ENCODE measurements at regions not wholly inside any gene's neighbourhood (a gene's known extent, or its start where the extent isn't known, plus 50 kb on each side); places are given as distances from the start of the nearest gene placed in this dataset.

GRCh38 chr6:134703206-134703605, 246.7 kb downstream of the ALDH8A1 start:
- TF ChIP-seq, protein P1, sequence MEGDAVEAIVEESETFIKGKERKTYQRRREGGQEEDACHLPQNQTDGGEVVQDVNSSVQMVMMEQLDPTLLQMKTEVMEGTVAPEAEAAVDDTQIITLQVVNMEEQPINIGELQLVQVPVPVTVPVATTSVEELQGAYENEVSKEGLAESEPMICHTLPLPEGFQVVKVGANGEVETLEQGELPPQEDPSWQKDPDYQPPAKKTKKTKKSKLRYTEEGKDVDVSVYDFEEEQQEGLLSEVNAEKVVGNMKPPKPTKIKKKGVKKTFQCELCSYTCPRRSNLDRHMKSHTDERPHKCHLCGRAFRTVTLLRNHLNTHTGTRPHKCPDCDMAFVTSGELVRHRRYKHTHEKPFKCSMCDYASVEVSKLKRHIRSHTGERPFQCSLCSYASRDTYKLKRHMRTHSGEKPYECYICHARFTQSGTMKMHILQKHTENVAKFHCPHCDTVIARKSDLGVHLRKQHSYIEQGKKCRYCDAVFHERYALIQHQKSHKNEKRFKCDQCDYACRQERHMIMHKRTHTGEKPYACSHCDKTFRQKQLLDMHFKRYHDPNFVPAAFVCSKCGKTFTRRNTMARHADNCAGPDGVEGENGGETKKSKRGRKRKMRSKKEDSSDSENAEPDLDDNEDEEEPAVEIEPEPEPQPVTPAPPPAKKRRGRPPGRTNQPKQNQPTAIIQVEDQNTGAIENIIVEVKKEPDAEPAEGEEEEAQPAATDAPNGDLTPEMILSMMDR (IDR thresholded peaks at IDR 0.05; ENCODE audit: low read depth, low read length, missing control alignments) = no peak
- DNase-seq (ENCODE audit: low read depth) = no peak
- no peak overlapping the region for H3K4me3 ChIP-seq (ENCODE audit: low read depth, low read length)
- in situ Hi-C loops (cut with HindIII; ENCODE audit: low sequenced_read_pairs) = no loop called here

- TF ChIP-seq, protein P1 (IDR thresholded peaks at IDR 0.05; ENCODE audit: low read depth, low read length, missing control alignments) = no peak
- H3K4me3 ChIP-seq (ENCODE audit: low read depth, low read length) = no peak overlapping the region
- in situ Hi-C loops (cut with HindIII; ENCODE audit: low sequenced_read_pairs) = no loop called here
- no peak for DNase-seq (ENCODE audit: low read depth)
These were observed 247.6 kb downstream of the ALDH8A1 start for GRCh38 chr6:134702279-134702678.

DNA sequence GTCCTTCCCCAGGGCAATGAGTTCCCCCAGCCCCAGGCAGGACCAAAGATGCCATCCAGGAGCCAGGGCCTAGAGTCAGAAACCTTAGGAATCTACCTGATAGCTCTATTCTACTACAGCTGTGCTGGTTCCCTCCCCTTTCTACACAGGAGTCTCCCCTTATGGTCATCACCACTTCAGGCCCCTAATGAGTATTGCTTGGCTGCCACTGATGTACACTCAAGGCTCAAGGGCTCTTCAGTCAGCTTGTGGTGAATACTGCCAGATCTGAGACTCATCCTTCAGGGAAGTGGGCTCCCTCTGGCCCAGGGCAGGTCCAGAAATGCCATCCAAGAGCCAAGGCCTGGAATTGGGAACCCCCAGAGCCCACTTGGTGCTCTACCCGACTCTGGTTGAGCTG, 248.6 kb downstream of the ALDH8A1 start:
- no peak for DNase-seq (ENCODE audit: low read depth)
- H3K4me3 ChIP-seq (ENCODE audit: low read depth, low read length) = no peak overlapping the region
- in situ Hi-C loops (cut with HindIII; ENCODE audit: low sequenced_read_pairs) = no loop called here
- TF ChIP-seq, protein P1 (IDR thresholded peaks at IDR 0.05; ENCODE audit: low read depth, low read length, missing control alignments) = no peak

DNA sequence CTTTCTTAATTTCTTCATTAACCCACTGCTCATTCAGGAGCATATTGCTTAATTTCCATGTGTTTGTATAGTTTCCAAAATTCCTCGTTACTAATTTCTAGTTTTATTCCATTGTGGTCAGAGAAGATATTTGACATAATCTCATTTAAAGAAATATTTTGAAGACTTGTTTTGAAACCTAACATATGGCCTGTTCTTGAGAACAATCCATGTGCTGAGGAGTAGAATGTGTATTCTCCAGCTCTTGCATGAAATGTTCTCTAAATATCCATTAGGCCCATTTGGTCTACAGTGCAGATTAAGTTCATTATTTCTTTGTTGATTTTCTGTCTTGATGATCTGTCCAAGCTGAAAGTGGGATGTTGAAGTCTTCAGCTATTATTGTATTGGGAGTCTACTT, 251.7 kb downstream of the ALDH8A1 start:
- in situ Hi-C loops (cut with HindIII; ENCODE audit: low sequenced_read_pairs) = no loop called here
- no peak overlapping the region for H3K4me3 ChIP-seq (ENCODE audit: low read depth, low read length)
- TF ChIP-seq, protein P1 (IDR thresholded peaks at IDR 0.05; ENCODE audit: low read depth, low read length, missing control alignments) = no peak
- no peak for DNase-seq (ENCODE audit: low read depth)

GRCh38 chr6:134692008-134692407, 257.9 kb downstream of the ALDH8A1 start:
- TF ChIP-seq, protein P1 (IDR thresholded peaks at IDR 0.05; ENCODE audit: low read depth, low read length, missing control alignments) = no peak
- DNase-seq (ENCODE audit: low read depth) = no peak
- in situ Hi-C loops (cut with HindIII; ENCODE audit: low sequenced_read_pairs) = no loop called here
- H3K4me3 ChIP-seq (ENCODE audit: low read depth, low read length) = no peak overlapping the region

GRCh38 chr6:134691180-134691579, 258.7 kb downstream of the ALDH8A1 start:
- no peak for DNase-seq (ENCODE audit: low read depth)
- TF ChIP-seq, protein P1 (IDR thresholded peaks at IDR 0.05; ENCODE audit: low read depth, low read length, missing control alignments) = no peak
- H3K4me3 ChIP-seq (ENCODE audit: low read depth, low read length) = no peak overlapping the region
- in situ Hi-C loops (cut with HindIII; ENCODE audit: low sequenced_read_pairs) = no loop called here

- DNase-seq (ENCODE audit: low read depth) = no peak
- TF ChIP-seq, protein P1 (IDR thresholded peaks at IDR 0.05; ENCODE audit: low read depth, low read length, missing control alignments) = no peak
- in situ Hi-C loops (cut with HindIII; ENCODE audit: low sequenced_read_pairs) = no loop called here
- no peak overlapping the region for H3K4me3 ChIP-seq (ENCODE audit: low read depth, low read length)
These were observed 259.9 kb downstream of the ALDH8A1 start for GRCh38 chr6:134690048-134690447.
